ENCODE measurements at regions not wholly inside any gene's neighbourhood (a gene's known extent, or its start where the extent isn't known, plus 50 kb on each side); places are given as distances from the start of the nearest gene placed in this dataset.

DNA sequence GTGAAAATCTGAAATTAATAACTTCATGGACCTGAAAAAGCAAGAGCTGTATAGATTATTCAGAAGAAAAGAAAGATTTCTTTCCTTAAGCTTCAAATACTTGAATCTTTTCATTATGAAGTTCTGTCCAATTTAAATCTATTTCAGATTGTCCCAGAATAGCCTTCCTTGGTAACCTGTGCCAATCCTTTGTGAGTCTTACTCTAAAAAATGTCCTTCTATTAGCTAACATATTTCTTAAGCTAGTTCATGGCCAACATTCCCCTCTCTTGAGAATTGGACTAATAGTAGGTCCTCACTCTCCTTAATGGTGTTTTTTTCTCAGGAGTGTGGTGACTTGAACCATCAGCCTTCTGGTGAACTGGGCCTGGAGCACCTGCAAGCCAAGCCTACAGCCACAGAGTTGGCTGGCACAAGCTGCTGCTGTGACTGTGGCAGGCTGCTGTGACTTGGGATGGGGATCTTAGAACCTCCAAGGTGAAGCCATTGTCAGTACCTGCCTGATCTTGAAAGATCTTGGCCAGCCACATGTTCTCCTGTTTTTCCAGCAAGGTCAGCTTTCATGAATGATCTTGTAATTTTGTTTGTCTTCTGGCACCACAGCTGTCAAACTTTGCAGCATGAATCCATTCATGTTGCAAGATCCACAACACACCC is 262.6 kb upstream of the MAP3K1 start:
- TF ChIP-seq, protein P1, sequence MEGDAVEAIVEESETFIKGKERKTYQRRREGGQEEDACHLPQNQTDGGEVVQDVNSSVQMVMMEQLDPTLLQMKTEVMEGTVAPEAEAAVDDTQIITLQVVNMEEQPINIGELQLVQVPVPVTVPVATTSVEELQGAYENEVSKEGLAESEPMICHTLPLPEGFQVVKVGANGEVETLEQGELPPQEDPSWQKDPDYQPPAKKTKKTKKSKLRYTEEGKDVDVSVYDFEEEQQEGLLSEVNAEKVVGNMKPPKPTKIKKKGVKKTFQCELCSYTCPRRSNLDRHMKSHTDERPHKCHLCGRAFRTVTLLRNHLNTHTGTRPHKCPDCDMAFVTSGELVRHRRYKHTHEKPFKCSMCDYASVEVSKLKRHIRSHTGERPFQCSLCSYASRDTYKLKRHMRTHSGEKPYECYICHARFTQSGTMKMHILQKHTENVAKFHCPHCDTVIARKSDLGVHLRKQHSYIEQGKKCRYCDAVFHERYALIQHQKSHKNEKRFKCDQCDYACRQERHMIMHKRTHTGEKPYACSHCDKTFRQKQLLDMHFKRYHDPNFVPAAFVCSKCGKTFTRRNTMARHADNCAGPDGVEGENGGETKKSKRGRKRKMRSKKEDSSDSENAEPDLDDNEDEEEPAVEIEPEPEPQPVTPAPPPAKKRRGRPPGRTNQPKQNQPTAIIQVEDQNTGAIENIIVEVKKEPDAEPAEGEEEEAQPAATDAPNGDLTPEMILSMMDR (IDR thresholded peaks at IDR 0.05; ENCODE audit: borderline replicate concordance, insufficient read depth, low read depth, low read length): no peak

DNA sequence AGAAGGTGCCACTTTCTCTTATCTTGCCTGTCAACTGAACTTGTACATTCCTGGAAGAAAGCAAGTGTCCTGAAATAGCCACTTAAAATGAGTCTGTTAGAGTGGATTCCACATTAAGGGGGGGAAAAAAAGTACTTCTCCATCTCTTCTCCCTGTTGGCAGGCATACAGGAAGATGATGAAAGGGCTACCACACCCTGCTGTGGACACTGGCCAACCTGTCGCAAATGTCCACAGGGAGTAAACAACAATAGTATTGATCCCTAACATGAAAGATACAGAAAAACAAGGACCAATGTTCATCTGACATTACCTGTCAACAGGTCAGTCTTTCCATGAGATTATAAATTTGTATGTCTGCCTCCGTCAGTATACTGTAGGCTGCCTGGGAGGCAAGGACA is 265.1 kb upstream of the MAP3K1 start:
- TF ChIP-seq, protein P1 (IDR thresholded peaks at IDR 0.05; ENCODE audit: borderline replicate concordance, insufficient read depth, low read depth, low read length): no peak
- H3K4me3 ChIP-seq (ENCODE audit: low read depth, low read length): no peak overlapping the region

More for the DNA sequence above, 262.6 kb upstream of the MAP3K1 start:
- H3K4me3 ChIP-seq (ENCODE audit: low read depth, low read length): no peak overlapping the region

DNA sequence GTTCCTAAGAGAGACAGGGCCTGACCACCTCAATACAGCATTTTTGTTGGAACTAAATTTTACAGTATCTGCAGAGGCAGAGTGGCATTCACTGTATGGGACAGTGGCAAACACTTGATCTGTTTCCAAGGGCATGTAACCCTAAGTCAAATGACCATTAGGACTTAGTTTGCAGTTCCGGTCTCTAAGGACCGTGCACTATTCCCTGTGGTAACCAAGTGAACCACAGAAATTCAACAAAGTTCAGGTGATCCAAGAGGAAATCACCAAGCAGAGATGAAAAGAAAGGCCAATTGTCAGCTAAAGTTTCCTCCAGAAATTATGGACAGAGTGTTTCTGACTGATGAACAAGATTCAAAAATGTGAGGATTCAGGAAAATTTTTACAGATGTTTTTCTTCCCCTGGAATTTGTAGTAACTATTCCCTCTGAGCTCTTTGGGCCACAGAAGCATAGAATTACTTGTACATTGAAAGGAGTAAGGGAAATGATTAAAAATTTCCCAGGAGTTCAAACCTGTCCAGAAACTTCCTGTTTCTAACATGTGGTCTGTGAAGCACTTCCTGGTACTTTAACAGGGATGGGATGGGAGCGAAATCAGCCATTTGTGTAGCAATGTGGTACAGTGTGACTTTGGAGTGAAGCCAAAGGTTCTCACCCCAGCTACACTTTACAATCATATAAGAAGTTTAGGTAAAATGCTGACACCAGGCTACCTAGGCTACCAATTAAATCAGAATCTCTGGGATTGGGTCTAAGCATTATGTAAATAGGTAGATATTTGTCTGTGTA is 266.1 kb upstream of the MAP3K1 start:
- TF ChIP-seq, protein P1 (IDR thresholded peaks at IDR 0.05; ENCODE audit: borderline replicate concordance, insufficient read depth, low read depth, low read length): no peak
- H3K4me3 ChIP-seq (ENCODE audit: low read depth, low read length): no peak overlapping the region

DNA sequence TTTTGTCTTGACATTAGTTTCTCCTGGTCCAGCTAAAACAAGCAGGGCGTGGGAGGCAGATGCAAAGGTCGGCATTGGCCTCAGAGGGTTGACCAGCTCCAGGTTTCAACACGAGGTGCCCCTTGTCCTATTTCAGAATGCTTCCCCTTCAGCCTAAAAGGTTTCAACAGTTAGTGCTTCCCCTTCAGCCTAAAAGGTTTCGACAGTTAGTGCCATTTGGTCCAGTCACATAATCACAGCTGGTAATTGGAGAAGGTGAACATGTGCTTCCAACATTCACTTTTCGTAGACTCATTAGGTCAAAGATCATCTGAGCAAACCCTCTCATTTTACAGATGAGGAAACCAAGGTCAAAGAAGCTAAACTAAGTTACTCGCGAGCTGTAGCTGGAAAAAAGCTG is 270.3 kb upstream of the MAP3K1 start:
- TF ChIP-seq, protein P1 (IDR thresholded peaks at IDR 0.05; ENCODE audit: borderline replicate concordance, insufficient read depth, low read depth, low read length): no peak
- H3K4me3 ChIP-seq (ENCODE audit: low read depth, low read length): no peak overlapping the region

DNA sequence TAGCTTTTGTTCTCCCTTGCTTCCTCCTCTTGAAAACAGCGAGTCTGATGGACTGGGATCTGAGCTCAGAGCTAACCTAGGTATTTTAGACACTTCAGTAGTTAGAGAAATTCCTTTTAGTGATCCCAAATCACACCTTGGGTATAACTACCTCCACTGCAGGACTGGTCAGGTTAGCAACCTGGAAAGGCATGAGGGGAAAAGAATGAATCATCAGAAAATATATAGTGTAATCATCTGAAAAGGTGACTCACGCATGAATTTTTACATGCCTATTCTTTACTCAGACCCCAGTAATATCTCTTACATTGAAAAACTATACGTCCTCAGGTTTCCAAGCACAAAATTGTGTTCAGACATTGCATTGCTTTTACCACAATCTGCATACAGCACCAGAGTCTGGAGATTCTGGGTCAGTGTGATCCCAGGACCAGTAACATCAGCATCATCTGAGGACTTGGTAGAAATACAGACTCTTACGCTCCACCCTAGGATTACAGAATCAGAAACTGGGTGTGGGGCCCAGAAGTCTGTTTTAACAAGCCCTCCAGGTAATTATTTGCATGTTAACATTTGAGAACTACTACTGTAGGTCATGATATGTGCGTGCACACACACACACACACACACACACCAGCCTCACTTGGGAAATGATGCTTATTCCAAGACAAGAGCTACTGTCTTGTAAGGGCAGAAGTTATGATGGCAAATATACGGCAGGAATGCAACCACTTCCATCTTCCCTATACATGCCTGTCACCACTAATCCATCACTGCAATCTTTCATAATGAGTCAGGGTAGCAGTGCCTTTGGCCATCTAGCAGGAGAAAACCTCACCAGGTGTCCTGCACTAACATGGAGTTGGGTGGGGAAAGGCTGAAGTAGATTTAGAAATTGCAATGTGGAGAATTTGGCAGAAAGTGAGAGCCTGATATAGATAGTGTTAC is 271.6 kb upstream of the MAP3K1 start:
- no peak overlapping the region for H3K4me3 ChIP-seq (ENCODE audit: low read depth, low read length)
- TF ChIP-seq, protein P1 (IDR thresholded peaks at IDR 0.05; ENCODE audit: borderline replicate concordance, insufficient read depth, low read depth, low read length): no peak

DNA sequence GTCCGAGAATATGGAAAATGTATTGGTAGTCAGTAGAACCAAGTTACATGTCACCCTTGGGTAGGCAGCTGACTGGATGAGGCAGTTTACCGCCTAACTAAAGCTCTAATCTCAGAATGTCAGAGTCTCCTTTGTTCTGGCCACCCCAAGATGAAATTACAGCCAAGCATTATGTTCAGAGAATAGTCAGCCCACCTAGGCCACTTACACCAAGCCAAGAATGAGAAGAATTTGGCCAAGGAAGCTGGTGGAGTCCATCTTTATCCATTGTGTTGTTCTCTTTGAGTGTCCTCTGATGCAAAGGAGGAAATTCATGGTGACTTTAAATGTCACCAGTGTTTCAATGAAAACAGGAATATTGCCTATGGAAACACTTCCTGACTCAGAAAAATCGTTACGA is 275.1 kb upstream of the MAP3K1 start:
- H3K4me3 ChIP-seq (ENCODE audit: low read depth, low read length): no peak overlapping the region
- TF ChIP-seq, protein P1 (IDR thresholded peaks at IDR 0.05; ENCODE audit: borderline replicate concordance, insufficient read depth, low read depth, low read length): no peak

Measured in GM12875 (cell line).